GM19395 (cell line): ENCODE measurements at regions not wholly inside any gene's neighbourhood (a gene's known extent, or its start where the extent isn't known, plus 50 kb on each side); places are given as distances from the start of the nearest gene placed in this dataset.
A peak's percentile ranks its signal among the peaks of the same experiment; 100 is the strongest.
"Not testable (repeated sequence)": the region's sequence is repeated elsewhere in the genome, so short reads cannot be mapped to it uniquely, and the experiment has no call there.

Source experiments
- ATAC-seq: cut with Tn5 transposase; IDR thresholded peaks from one replicate; pipeline ENCODE4 v1.9.1; 2021; ENCODE audit warnings: mild to moderate bottlenecking, moderate library complexity; ENCODE audit not compliant: unreplicated experiment

GRCh38 chr12:59059088-59059935, 139.0 kb upstream of the LRIG3 start:
- no peak for ATAC-seq

- ATAC-seq: no peak
Measured at GRCh38 chr12:59056966-59057365, 136.7 kb upstream of the LRIG3 start.

GRCh38 chr12:59055204-59055860, 135.0 kb upstream of the LRIG3 start:
- peak; percentile 81 for ATAC-seq

GRCh38 chr12:59053266-59053899, 133.1 kb upstream of the LRIG3 start:
- ATAC-seq: not testable (repeated sequence)

GRCh38 chr12:59046763-59047534, 126.6 kb upstream of the LRIG3 start:
- no peak for ATAC-seq

GRCh38 chr12:59044791-59045190, 124.5 kb upstream of the LRIG3 start:
- ATAC-seq: no peak

GRCh38 chr12:59041241-59042121, 121.2 kb upstream of the LRIG3 start:
- no peak for ATAC-seq

- no peak for ATAC-seq
Measured at GRCh38 chr12:59040656-59041055, 120.4 kb upstream of the LRIG3 start.

GRCh38 chr12:59040043-59040442, 119.7 kb upstream of the LRIG3 start:
- ATAC-seq: no peak

GRCh38 chr12:59039005-59039404, 118.7 kb upstream of the LRIG3 start:
- no peak for ATAC-seq

- ATAC-seq: no peak
Measured at GRCh38 chr12:59036973-59037762, 116.9 kb upstream of the LRIG3 start.

- no peak for ATAC-seq
Measured at GRCh38 chr12:59036347-59036746, 116.0 kb upstream of the LRIG3 start.

GRCh38 chr12:59031313-59031712, 111.0 kb upstream of the LRIG3 start:
- no peak for ATAC-seq

GRCh38 chr12:59030415-59030814, 110.1 kb upstream of the LRIG3 start:
- no peak for ATAC-seq

GRCh38 chr12:59027199-59027598, 106.9 kb upstream of the LRIG3 start:
- no peak for ATAC-seq

GRCh38 chr12:59023861-59024424, 103.6 kb upstream of the LRIG3 start:
- no peak for ATAC-seq

- ATAC-seq: no peak
Measured at GRCh38 chr12:59020073-59020946, 100.0 kb upstream of the LRIG3 start.

GRCh38 chr12:59014885-59015284, 94.6 kb upstream of the LRIG3 start:
- no peak for ATAC-seq
